Parathyroid adenoma (tissue), 2 donors: ENCODE measurements at regions not wholly inside any gene's neighbourhood (a gene's known extent, or its start where the extent isn't known, plus 50 kb on each side); places are given as distances from the start of the nearest gene placed in this dataset.

ENCODE experiments used
- H2AFZ ChIP-seq: fragments of 300-600 bp; sonication (generic); one replicate; pipeline ENCODE4 v1.7.0; 2017; ENCODE audit warnings: antibody characterized with exemption, mild to moderate bottlenecking
- H3K27ac ChIP-seq: fragments of 300-600 bp; sonication (generic); one replicate; pipeline ENCODE4 v1.7.0; 2017
- H3K27me3 ChIP-seq: fragments of 300-600 bp; sonication (generic); one replicate; pipeline ENCODE4 v1.7.0; 2017; ENCODE audit warnings: low read length; ENCODE audit not compliant: control insufficient read depth, insufficient read depth
- H3K36me3 ChIP-seq: fragments of 300-600 bp; sonication (generic); one replicate; pipeline ENCODE4 v1.7.0; 2017; ENCODE audit warnings: low read length; ENCODE audit not compliant: control insufficient read depth, insufficient read depth
- H3K4me1 ChIP-seq: fragments of 300-600 bp; sonication (generic); one replicate; pipeline ENCODE4 v1.7.0; 2017; ENCODE audit warnings: control low read depth
- H3K4me2 ChIP-seq: fragments of 300-600 bp; sonication (generic); one replicate; pipeline ENCODE4 v1.7.0; 2017; ENCODE audit warnings: low read length
- H3K4me3 ChIP-seq: fragments of 300-600 bp; sonication (generic); one replicate; pipeline ENCODE4 v1.7.0; 2017; ENCODE audit warnings: low read depth, low read length
- H3K79me2 ChIP-seq: fragments of 300-600 bp; sonication (generic); one replicate; pipeline ENCODE4 v1.7.0; 2017; ENCODE audit warnings: control low read depth
- H3K9ac ChIP-seq: fragments of 300-600 bp; sonication (generic); one replicate; pipeline ENCODE4 v1.7.0; 2017; ENCODE audit warnings: mild to moderate bottlenecking
- H3K9me3 ChIP-seq: fragments of 300-600 bp; sonication (generic); one replicate; pipeline ENCODE4 v1.7.0; 2017; ENCODE audit warnings: low read length; ENCODE audit not compliant: control insufficient read depth
- CTCF ChIP-seq: fragments of 300-600 bp; sonication (generic); IDR thresholded peaks from one replicate; pipeline ENCODE4 v1.7.0; 2017; ENCODE audit warnings: antibody characterized with exemption, mild to moderate bottlenecking
- donor health status: primary hyperparathyroidism.

DNA sequence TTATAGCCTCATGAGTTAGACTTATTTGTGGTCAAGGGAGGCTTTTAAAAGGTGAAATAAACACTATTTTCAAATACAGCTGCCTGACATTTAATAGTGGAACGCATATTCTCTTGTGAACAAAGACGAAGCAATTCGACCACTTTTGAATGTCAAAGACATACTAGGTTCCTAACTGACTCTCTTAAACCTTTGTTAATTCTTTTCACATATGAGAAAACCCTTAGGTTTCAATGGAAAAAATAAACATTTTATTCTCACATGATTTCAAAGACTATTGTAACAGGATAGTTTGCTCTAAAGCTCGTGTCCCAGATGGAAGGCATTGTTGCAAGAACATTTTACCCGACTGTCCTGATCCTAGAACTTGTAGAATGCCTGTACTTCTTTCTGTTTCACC, 74.8 kb upstream of the BOC start:
- Histone ChIP-seq H3K9me3 (no peaks in the 10 kb centered on the region), H3K4me3 (no peak overlapping the region), H3K9ac (no peak overlapping the region), H2AFZ (no peak overlapping the region), H3K4me2 (no peak overlapping the region), H3K27me3 (no peaks in the 10 kb centered on the region), H3K27ac (no peak overlapping the region), H3K36me3 (no peaks in the 10 kb centered on the region), H3K79me2 (no peaks in the 10 kb centered on the region), H3K4me1 (no peaks in the 10 kb centered on the region)
- TF ChIP-seq CTCF: no peak

- Histone ChIP-seq H3K9ac (no peak overlapping the region), H3K36me3 (no peaks in the 10 kb centered on the region), H3K27me3 (no peaks in the 10 kb centered on the region), H3K4me2 (no peak overlapping the region), H3K4me3 (no peak overlapping the region), H3K27ac (no peak overlapping the region), H3K9me3 (no peaks in the 10 kb centered on the region), H2AFZ (no peak overlapping the region), H3K79me2 (no peaks in the 10 kb centered on the region), H3K4me1 (no peaks in the 10 kb centered on the region)
- no peak for TF ChIP-seq CTCF
Measured at GRCh38 chr3:113138839-113139743, 72.3 kb upstream of the BOC start.

DNA sequence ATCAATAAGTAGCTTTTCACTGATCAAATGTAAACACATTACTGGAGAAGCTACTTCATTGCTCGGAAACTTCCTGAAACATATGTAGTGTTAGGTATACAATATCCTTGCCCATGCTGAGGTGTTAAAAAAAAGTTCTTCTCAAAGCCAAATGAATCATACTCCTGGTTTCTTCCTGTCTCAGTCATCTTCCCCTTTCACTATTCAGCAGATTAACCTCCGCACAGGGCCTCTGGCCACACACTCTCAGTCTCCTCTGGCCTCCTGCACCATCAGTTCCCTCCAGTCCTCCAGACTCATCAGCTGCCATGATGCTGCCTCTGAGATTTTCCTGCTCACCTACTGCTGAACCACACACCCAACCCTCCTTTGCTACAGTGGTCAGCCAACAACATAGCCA, 70.5 kb upstream of the BOC start:
- Histone ChIP-seq H3K9me3 (no peaks in the 10 kb centered on the region), H3K4me2 (no peak overlapping the region), H3K27me3 (no peaks in the 10 kb centered on the region), H3K27ac (no peak overlapping the region), H3K79me2 (no peaks in the 10 kb centered on the region), H3K36me3 (no peaks in the 10 kb centered on the region), H3K4me1 (no peaks in the 10 kb centered on the region), H3K4me3 (no peak overlapping the region), H3K9ac (no peak overlapping the region), H2AFZ (no peak overlapping the region)
- no peak for TF ChIP-seq CTCF

DNA sequence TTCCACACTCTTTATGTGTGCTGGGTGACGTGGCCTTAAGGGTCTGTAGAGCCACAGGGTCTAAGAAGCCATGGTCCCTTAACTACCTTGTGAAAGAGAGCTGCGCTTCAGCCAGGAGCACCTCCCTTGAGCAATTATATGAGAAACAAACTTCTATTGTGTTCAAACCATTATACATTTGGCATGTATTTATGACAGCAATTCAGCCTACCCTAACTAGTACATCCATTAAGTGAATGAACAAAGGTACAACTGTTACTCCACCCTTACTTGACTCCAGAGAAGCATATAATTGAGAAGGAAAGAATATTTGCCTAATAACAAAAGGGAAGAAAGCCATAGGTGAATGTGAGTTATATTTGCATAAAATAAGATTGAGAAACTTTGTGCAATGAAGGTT, 69.8 kb upstream of the BOC start:
- Histone ChIP-seq H3K4me3 (no peak overlapping the region), H3K4me1 (no peaks in the 10 kb centered on the region), H3K79me2 (no peaks in the 10 kb centered on the region), H3K4me2 (no peak overlapping the region), H3K9ac (no peak overlapping the region), H3K27ac (no peak overlapping the region), H2AFZ (no peak overlapping the region), H3K27me3 (no peaks in the 10 kb centered on the region), H3K9me3 (no peaks in the 10 kb centered on the region), H3K36me3 (no peaks in the 10 kb centered on the region)
- TF ChIP-seq CTCF: no peak

DNA sequence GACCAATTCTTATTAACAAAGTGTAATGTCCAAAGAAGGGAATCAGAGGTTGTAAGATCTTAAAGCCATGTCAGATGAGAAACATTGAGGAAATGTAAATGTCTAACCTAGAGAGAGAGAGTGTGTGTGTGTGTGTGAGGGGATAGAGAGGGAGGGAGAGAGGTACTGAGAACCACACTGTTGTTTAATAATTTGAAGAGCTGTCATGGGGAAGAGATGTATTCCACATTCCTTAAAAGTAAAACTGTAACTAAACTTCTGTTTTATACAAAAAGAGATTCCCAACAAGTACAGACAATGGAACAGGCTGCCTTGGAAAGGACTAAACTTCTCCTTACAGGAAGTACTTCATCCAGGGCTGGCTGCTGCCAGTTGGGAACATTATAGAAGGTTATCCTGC, 68.9 kb upstream of the BOC start:
- Histone ChIP-seq H3K27me3 (no peaks in the 10 kb centered on the region), H3K36me3 (no peaks in the 10 kb centered on the region), H3K4me1 (no peaks in the 10 kb centered on the region), H3K9ac (no peak overlapping the region), H3K4me2 (no peak overlapping the region), H3K9me3 (no peaks in the 10 kb centered on the region), H3K4me3 (no peak overlapping the region), H3K79me2 (no peaks in the 10 kb centered on the region), H3K27ac (no peak overlapping the region), H2AFZ (no peak overlapping the region)
- TF ChIP-seq CTCF: no peak
